ENCODE measurements at regions not wholly inside any gene's neighbourhood (a gene's known extent, or its start where the extent isn't known, plus 50 kb on each side); places are given as distances from the start of the nearest gene placed in this dataset.

DNA sequence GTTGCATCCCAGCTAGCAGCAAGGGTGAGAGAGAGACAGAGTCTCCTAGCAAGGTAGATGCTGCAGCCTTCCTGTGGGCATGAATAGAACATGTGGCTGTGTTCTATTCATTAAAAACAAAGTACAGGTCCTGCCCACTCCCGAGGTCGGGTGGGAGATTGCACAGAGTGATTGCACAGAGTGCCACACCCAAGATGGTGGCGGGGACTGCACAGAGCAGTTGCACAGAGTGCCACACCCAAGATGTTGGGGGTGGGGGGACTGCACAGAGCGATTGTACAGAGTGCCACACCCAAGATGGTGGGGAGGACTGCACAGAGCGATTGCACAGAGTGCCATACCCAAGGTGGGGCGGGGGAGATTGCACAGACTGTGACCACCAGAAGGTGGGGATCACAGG, 410.8 kb upstream of the EEF2KMT start:
- Histone ChIP-seq H3K4me1 (ENCODE audit: control insufficient read depth in 1 of 2, insufficient read depth in 2 of 2, low read length in 2 of 2) (no peaks in the 10 kb centered on the region), H3K9ac (ENCODE audit: low read depth in 1 of 2, low read length in 2 of 2) (no peak overlapping the region), H3K27me3 (ENCODE audit: control insufficient read depth in 1 of 2, insufficient read depth in 2 of 2, low read length in 2 of 2) (no peaks in the 10 kb centered on the region), H3K4me3 (ENCODE audit: low read depth in 1 of 2, low read length in 2 of 2) (no peak overlapping the region), H3K36me3 (ENCODE audit: control insufficient read depth in 1 of 2, insufficient read depth in 2 of 2, low read length in 2 of 2) (no peaks in the 10 kb centered on the region), H3K9me3 (ENCODE audit: control insufficient read depth in 1 of 2, low read length in 2 of 2) (no peaks in the 10 kb centered on the region), H3K27ac (ENCODE audit: low read depth, low read length) (no peak overlapping the region)

DNA sequence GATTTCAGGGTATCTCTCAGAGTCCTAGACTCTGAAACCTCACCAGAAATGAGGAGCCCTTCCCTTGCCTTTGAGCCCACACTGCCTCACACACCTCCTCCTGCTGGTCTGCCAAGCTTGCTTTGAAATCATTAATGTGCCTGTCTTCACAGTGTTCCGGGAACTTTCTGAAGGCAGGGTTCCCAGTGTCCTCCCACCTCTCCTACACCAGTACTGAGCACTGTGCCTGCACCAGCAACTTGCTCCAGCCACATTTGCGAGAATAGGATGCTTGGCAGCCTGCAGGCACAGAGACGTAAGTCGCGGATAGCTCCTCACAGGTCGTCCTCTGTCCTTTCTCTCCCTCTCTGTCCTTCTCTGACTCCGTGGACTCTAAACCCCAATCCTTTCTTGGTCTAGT, 408.4 kb upstream of the EEF2KMT start:
- Histone ChIP-seq H3K4me3 (ENCODE audit: low read depth in 1 of 2, low read length in 2 of 2) (no peak overlapping the region), H3K9ac (ENCODE audit: low read depth in 1 of 2, low read length in 2 of 2) (no peak overlapping the region), H3K4me1 (ENCODE audit: control insufficient read depth in 1 of 2, insufficient read depth in 2 of 2, low read length in 2 of 2) (no peaks in the 10 kb centered on the region), H3K27ac (ENCODE audit: low read depth, low read length) (no peak overlapping the region), H3K9me3 (ENCODE audit: control insufficient read depth in 1 of 2, low read length in 2 of 2) (no peaks in the 10 kb centered on the region), H3K27me3 (ENCODE audit: control insufficient read depth in 1 of 2, insufficient read depth in 2 of 2, low read length in 2 of 2) (no peaks in the 10 kb centered on the region), H3K36me3 (ENCODE audit: control insufficient read depth in 1 of 2, insufficient read depth in 2 of 2, low read length in 2 of 2) (no peaks in the 10 kb centered on the region)

DNA sequence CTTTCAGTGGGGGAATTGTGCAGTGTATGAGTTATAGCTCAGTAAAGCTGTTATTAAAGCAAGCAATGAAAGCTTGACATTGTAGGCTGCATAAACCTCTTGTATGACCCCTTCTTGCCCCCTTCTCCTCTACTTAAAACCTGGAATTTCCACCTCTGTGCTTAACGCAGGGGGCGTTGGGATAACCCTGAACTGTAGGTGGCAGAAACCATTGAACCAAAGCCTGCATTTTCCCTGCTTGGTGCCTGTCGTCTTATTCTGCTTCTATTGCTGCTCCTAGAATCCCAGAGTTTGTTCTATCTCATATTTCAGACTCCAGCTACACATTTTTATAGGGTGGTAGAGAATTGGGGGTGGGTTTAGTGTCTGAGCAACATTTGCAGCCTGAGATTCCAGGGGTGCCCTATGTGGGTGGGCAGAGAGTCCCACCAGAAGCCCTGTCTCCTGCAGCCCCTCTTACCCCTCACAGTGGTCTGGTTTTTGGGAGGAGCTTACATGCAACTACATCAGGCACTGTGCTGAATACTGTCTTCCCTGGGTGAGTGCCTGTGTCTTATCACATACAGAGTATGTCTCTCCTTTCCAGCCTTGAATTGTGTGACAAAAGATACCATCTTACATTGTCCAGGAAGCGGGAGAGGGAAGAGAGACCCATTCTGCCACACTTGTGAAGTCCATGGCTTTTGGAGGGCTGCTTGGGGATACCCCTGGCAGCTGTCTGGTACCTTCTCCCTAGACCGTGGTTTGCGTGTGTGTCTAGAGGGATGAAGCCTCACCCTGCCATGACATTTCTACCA, 407.7 kb upstream of the EEF2KMT start:
- Histone ChIP-seq H3K27me3 (ENCODE audit: control insufficient read depth in 1 of 2, insufficient read depth in 2 of 2, low read length in 2 of 2) (no peaks in the 10 kb centered on the region), H3K27ac (ENCODE audit: low read depth, low read length) (no peak overlapping the region), H3K4me3 (ENCODE audit: low read depth in 1 of 2, low read length in 2 of 2) (no peak overlapping the region)

DNA sequence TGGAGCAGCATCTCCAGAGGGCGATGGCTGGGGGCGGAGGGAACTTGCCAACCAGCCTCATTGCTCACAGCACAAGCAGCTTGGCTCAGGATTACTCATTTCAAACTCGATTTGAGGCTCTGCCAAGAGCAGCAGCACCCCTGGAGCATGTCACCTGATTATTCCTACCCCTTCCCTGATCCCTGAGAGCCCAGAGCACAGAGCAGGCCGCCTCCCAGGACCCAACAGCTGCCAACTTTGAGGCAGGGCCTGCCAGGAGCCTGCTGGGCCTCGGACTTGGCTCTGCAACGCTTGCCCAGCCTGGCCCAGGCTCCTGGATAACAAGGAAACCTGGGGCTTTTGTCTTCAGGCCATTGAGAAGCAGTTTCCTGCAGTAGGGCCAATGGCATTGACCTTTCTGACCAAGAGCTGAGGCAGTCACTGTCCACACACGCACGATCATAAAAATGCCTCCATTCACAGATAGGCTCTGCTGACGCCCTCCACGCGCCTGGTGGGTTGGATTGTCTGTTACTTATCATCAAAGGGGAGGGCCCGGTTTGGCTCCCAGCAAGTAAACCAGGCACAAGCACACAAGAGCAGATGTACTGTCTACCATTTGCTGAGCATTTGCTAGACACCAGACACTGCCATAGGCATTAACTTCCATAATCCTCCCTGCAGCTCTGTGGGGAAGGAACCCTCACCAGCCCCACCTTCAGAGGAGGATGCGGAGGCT, 406.6 kb upstream of the EEF2KMT start:
- H3K4me3 ChIP-seq (ENCODE audit: low read depth in 1 of 2, low read length in 2 of 2): no peak overlapping the region

More for the DNA sequence above, 407.7 kb upstream of the EEF2KMT start:
- H3K4me1 ChIP-seq (ENCODE audit: control insufficient read depth in 1 of 2, insufficient read depth in 2 of 2, low read length in 2 of 2): no peaks in the 10 kb centered on the region
- H3K9ac ChIP-seq (ENCODE audit: low read depth in 1 of 2, low read length in 2 of 2): no peak overlapping the region
- H3K36me3 ChIP-seq (ENCODE audit: control insufficient read depth in 1 of 2, insufficient read depth in 2 of 2, low read length in 2 of 2): no peaks in the 10 kb centered on the region
- H3K9me3 ChIP-seq (ENCODE audit: control insufficient read depth in 1 of 2, low read length in 2 of 2): no peaks in the 10 kb centered on the region

DNA sequence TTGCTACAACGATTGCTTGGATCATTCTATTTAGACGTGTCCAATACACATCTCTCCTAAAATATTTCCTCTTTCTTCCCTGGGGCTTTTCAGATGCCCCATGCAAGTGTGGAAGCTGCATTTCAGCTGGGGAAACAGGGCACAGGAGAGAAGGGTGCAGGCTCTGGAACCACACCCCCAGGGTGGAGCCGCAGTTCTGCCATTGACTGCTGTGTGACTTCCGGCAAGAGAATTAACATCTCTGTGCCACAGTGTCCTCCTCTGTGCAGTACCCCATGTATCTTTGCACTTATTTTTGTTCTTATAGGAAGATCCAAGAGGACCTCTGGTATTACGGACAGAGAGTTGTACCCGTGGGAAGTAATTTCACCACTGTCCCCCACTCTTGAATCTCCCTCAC, 405.3 kb upstream of the EEF2KMT start:
- peaks cover 0 to 2% of the 10 kb centered on the region in 2 donors for H3K9me3 ChIP-seq (ENCODE audit: control insufficient read depth in 1 of 2, low read length in 2 of 2)
- H3K4me3 ChIP-seq (ENCODE audit: low read depth in 1 of 2, low read length in 2 of 2): no peak overlapping the region
- no peaks in the 10 kb centered on the region for H3K27me3 ChIP-seq (ENCODE audit: control insufficient read depth in 1 of 2, insufficient read depth in 2 of 2, low read length in 2 of 2)
- H3K27ac ChIP-seq (ENCODE audit: low read depth, low read length): no peak overlapping the region
- H3K9ac ChIP-seq (ENCODE audit: low read depth in 1 of 2, low read length in 2 of 2): no peak overlapping the region
- no peaks in the 10 kb centered on the region for H3K4me1 ChIP-seq (ENCODE audit: control insufficient read depth in 1 of 2, insufficient read depth in 2 of 2, low read length in 2 of 2)
- H3K36me3 ChIP-seq (ENCODE audit: control insufficient read depth in 1 of 2, insufficient read depth in 2 of 2, low read length in 2 of 2): no peaks in the 10 kb centered on the region

More for the DNA sequence above, 406.6 kb upstream of the EEF2KMT start:
- Histone ChIP-seq H3K9ac (ENCODE audit: low read depth in 1 of 2, low read length in 2 of 2) (no peak overlapping the region), H3K27me3 (ENCODE audit: control insufficient read depth in 1 of 2, insufficient read depth in 2 of 2, low read length in 2 of 2) (no peaks in the 10 kb centered on the region), H3K9me3 (ENCODE audit: control insufficient read depth in 1 of 2, low read length in 2 of 2) (peaks cover 0 to 2% of the 10 kb centered on the region in 2 donors), H3K4me1 (ENCODE audit: control insufficient read depth in 1 of 2, insufficient read depth in 2 of 2, low read length in 2 of 2) (no peaks in the 10 kb centered on the region), H3K36me3 (ENCODE audit: control insufficient read depth in 1 of 2, insufficient read depth in 2 of 2, low read length in 2 of 2) (no peaks in the 10 kb centered on the region), H3K27ac (ENCODE audit: low read depth, low read length) (no peak overlapping the region)

DNA sequence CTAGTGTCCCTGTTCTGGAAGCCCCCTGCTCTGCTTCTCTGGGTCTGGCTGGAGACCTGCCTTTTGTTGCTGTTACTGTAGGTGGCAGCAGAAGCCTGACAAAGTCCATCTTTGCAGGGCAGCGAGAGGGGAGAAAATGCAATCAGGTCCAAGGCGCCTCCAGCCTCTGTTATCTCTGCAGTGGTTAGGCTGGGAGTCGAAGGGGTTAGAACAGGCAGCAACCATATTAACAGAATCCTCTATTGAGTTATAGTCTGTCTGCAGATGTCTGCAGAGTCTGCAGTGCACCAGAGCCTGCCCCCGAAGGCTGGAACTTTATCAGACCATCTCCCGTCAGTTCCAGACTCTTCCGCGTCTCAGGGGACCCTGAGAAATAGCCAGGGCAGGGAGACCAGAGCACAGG, 404.9 kb upstream of the EEF2KMT start:
- no peaks in the 10 kb centered on the region for H3K27me3 ChIP-seq (ENCODE audit: control insufficient read depth in 1 of 2, insufficient read depth in 2 of 2, low read length in 2 of 2)

DNA sequence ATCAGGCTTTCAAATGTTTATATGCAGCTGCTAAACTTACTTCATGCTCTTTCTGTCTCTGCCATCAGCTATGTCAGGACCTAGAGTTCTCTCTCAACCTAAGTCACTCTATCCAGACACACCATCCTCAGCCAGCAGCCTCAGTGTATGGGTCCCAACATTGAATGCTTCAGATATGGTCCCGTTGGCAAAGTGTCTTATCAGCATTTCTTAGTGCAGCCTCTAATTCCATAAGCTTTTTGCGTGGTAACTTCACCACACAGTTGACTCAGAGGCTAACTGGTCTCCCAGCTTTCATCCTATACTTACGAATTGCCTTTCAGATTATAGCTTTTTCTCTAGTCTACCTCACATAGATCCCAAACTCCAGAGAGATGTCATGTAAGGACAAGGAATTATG, 402.9 kb upstream of the EEF2KMT start:
- Histone ChIP-seq H3K27me3 (ENCODE audit: control insufficient read depth in 1 of 2, insufficient read depth in 2 of 2, low read length in 2 of 2) (no peaks in the 10 kb centered on the region), H3K9me3 (ENCODE audit: control insufficient read depth in 1 of 2, low read length in 2 of 2) (peaks cover 0 to 2% of the 10 kb centered on the region in 2 donors), H3K4me3 (ENCODE audit: low read depth in 1 of 2, low read length in 2 of 2) (no peak overlapping the region), H3K9ac (ENCODE audit: low read depth in 1 of 2, low read length in 2 of 2) (no peak overlapping the region), H3K36me3 (ENCODE audit: control insufficient read depth in 1 of 2, insufficient read depth in 2 of 2, low read length in 2 of 2) (no peaks in the 10 kb centered on the region), H3K4me1 (ENCODE audit: control insufficient read depth in 1 of 2, insufficient read depth in 2 of 2, low read length in 2 of 2) (no peaks in the 10 kb centered on the region), H3K27ac (ENCODE audit: low read depth, low read length) (no peak overlapping the region)

More for the DNA sequence above, 404.9 kb upstream of the EEF2KMT start:
- peaks cover 0 to 2% of the 10 kb centered on the region in 2 donors for H3K9me3 ChIP-seq (ENCODE audit: control insufficient read depth in 1 of 2, low read length in 2 of 2)
- H3K27ac ChIP-seq (ENCODE audit: low read depth, low read length): no peak overlapping the region
- H3K9ac ChIP-seq (ENCODE audit: low read depth in 1 of 2, low read length in 2 of 2): no peak overlapping the region
- no peaks in the 10 kb centered on the region for H3K36me3 ChIP-seq (ENCODE audit: control insufficient read depth in 1 of 2, insufficient read depth in 2 of 2, low read length in 2 of 2)
- H3K4me3 ChIP-seq (ENCODE audit: low read depth in 1 of 2, low read length in 2 of 2): no peak overlapping the region
- no peaks in the 10 kb centered on the region for H3K4me1 ChIP-seq (ENCODE audit: control insufficient read depth in 1 of 2, insufficient read depth in 2 of 2, low read length in 2 of 2)

DNA sequence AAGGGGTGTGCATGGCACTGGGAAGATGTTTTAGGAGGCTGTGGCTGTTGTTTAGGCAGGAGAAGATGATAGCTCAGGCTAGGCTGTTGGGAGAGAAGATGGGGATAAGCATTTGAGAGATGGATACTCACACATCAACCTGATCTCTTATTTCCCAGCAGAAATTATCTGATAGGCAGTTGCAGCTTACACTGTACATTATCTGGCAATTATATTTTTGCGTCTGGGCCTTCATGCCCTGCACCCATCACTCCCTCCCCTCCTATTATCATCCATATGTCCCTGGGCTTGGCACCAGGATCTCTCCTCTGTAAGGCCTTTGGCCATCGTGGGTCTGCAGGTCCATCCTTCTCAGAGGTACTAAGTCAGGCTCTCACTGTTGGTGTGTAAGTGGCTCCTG, 401.0 kb upstream of the EEF2KMT start:
- Histone ChIP-seq H3K4me1 (ENCODE audit: control insufficient read depth in 1 of 2, insufficient read depth in 2 of 2, low read length in 2 of 2) (no peaks in the 10 kb centered on the region), H3K4me3 (ENCODE audit: low read depth in 1 of 2, low read length in 2 of 2) (no peak overlapping the region), H3K9ac (ENCODE audit: low read depth in 1 of 2, low read length in 2 of 2) (no peak overlapping the region), H3K27me3 (ENCODE audit: control insufficient read depth in 1 of 2, insufficient read depth in 2 of 2, low read length in 2 of 2) (no peaks in the 10 kb centered on the region), H3K9me3 (ENCODE audit: control insufficient read depth in 1 of 2, low read length in 2 of 2) (peaks cover 0 to 2% of the 10 kb centered on the region in 2 donors), H3K36me3 (ENCODE audit: control insufficient read depth in 1 of 2, insufficient read depth in 2 of 2, low read length in 2 of 2) (no peaks in the 10 kb centered on the region), H3K27ac (ENCODE audit: low read depth, low read length) (no peak overlapping the region)

DNA sequence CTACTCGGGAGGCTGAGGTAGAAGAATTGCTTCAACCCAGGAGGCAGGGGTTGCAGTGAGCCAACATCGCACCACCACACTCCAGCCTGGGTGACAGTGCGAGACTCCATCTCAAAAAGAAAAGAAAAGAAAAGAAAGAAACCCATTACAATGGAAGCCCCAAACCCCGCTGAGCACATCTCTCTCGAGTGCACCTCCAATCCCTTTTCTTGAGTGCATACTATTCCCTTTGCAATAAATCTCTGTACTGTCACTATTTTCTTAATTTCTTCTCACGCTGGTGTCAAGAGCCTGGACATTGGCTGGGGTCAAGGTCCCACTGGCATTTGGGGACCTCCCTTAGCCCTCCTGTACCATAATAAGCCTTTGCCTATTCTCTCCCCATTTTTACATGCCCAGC, 398.4 kb upstream of the EEF2KMT start:
- Histone ChIP-seq H3K4me1 (ENCODE audit: control insufficient read depth in 1 of 2, insufficient read depth in 2 of 2, low read length in 2 of 2) (no peaks in the 10 kb centered on the region), H3K9ac (ENCODE audit: low read depth in 1 of 2, low read length in 2 of 2) (no peak overlapping the region), H3K27ac (ENCODE audit: low read depth, low read length) (no peak overlapping the region), H3K27me3 (ENCODE audit: control insufficient read depth in 1 of 2, insufficient read depth in 2 of 2, low read length in 2 of 2) (no peaks in the 10 kb centered on the region), H3K4me3 (ENCODE audit: low read depth in 1 of 2, low read length in 2 of 2) (no peak overlapping the region), H3K36me3 (ENCODE audit: control insufficient read depth in 1 of 2, insufficient read depth in 2 of 2, low read length in 2 of 2) (no peaks in the 10 kb centered on the region), H3K9me3 (ENCODE audit: control insufficient read depth in 1 of 2, low read length in 2 of 2) (peaks cover 0 to 2% of the 10 kb centered on the region in 2 donors)

DNA sequence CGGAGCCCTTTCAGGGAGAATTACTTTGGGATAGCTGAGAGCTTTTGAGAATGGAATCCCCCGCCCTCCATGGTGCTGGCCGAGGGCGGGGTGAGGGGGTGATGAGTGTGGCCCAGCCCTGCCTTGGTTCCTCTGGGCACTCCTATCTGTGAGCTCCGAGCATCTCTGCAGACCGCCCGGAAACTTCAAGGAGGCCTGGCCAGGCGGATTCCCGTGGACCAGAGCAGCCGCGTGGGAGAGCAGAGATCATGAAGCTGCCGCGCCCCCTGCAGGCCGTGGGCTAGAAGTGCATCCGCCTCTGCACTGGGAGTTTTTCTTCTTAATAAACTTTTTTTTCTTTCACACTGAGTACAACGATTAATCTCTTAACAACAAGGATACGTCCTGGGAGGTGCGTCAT, 392.9 kb upstream of the EEF2KMT start:
- no peak overlapping the region for H3K9ac ChIP-seq (ENCODE audit: low read depth in 1 of 2, low read length in 2 of 2)
- H3K9me3 ChIP-seq (ENCODE audit: control insufficient read depth in 1 of 2, low read length in 2 of 2): no peaks in the 10 kb centered on the region
- H3K4me1 ChIP-seq (ENCODE audit: control insufficient read depth in 1 of 2, insufficient read depth in 2 of 2, low read length in 2 of 2): no peaks in the 10 kb centered on the region
- H3K36me3 ChIP-seq (ENCODE audit: control insufficient read depth in 1 of 2, insufficient read depth in 2 of 2, low read length in 2 of 2): no peaks in the 10 kb centered on the region
- peaks cover 0 to 3% of the 10 kb centered on the region in 2 donors for H3K27me3 ChIP-seq (ENCODE audit: control insufficient read depth in 1 of 2, insufficient read depth in 2 of 2, low read length in 2 of 2)
- no peak overlapping the region for H3K27ac ChIP-seq (ENCODE audit: low read depth, low read length)
- H3K4me3 ChIP-seq (ENCODE audit: low read depth in 1 of 2, low read length in 2 of 2): no peak overlapping the region
